Cardiac septum (tissue), 1 donor: ENCODE measurements at regions not wholly inside any gene's neighbourhood (a gene's known extent, or its start where the extent isn't known, plus 50 kb on each side); places are given as distances from the start of the nearest gene placed in this dataset.
"Not testable (repeated sequence)": the region's sequence is repeated elsewhere in the genome, so short reads cannot be mapped to it uniquely, and the experiment has no call there.

Source experiments
- DNase-seq: peaks from one replicate; pipeline ENCODE4 v3.0.0-alpha.2; 2020; ENCODE audit warnings: low spot score
- intact Hi-C: fragments of 100-400 bp; cut with DNase I; formaldehyde crosslinking; loops from one replicate; pipeline ENCODE4 v1.14.0; 2022
- donor health status: DM: no; HTN: no; CAD: no.

DNA sequence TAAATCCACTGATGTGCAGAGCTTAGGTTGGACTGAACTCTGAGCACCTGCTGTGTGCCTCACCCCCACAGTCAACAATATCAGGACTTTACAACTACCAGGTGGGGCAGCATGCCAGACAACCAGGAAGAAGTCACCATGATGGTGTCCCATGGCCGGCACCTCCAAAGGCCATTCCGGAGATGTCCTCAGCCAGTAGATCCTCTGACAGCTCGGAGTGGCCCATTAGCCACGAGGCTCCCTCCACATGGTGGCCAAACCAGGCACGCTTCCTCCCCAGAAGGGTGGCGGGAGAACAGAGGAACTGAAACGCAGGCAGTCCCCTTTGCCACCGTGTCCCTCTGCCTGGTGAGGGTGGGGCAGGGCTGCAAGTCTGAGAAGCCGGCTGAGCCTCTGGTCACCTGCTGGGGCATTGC, 390.0 kb downstream of the TNS3 start:
- intact Hi-C loops, result no loop called here
- DNase-seq, result no peak

DNA sequence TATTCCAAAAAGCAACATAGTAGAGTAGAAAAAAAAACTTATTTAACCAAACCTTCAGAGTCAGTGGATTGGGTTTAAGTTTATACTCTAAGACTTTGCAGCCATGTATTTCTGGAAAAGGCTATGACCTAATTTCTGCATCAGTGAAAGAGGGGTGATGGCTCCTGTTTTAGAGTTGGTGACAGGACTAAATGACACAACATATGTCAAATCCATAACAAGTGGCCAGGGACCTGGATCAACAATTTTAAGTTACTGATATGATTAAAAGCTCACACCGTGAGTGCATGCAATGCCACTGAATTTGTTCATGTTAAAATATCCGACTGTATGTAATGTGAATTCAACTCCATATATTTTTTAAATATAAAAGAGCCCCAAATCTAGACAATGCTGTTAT, 390.6 kb downstream of the TNS3 start:
- no peak for DNase-seq

DNA sequence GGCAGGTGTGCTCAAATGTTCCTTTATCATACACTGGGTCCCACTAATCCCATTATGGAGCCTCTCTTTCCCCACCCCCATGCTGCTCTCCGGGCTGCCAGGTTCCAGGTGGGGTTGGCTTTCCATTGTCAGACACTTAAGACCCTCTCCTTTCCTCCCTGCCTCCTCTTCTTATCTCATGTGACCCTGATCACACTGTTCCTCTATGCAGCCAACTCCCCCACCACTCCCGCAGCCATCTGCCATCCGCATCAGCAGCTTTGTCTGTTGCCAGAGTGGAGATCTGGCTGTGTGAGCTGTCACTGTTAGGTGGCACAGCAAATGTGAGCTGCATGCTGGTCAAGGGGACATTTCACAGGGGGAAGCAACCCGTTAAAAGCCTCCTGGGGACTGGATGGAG, 391.4 kb downstream of the TNS3 start:
- intact Hi-C loops, result no loop called here
- DNase-seq, result no peak

More for the DNA sequence above, 390.6 kb downstream of the TNS3 start:
- intact Hi-C loops, result no loop called here

DNA sequence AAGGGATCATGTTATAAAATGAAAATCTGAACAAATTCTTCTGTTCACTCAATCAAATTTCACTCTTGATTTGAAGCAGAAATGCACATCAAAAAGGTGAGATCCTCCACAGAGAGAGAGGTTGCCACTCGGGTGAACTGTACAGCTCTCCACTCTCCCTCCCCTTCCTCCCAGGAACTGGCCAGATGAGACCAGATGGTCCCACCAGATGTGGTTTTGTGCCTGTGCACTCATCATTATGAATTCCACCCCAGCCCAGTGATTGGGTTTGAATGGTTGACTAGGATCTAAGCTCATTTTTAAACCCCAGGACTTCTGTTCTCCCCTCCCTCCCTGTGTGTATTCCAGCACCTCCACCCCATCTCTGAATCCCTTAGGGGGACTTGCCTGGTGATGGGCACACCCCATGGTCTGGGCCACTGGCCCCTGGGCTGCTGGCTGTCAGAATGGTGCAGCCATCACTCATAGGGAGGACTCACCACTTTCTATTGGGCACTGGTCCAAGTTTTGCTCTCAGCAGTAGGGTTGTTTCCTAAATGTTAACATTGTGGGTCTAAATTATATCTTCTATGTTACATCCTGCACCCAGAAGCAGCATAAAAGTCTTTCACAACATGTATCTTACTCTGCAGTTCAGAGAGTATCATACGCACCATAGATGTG, 393.1 kb downstream of the TNS3 start:
- no peak for DNase-seq
- intact Hi-C loops, result loop anchor here (10.0 kb wide), 1 partner anchor 824 kb away; no protein-coding TSS in a partner anchor

DNA sequence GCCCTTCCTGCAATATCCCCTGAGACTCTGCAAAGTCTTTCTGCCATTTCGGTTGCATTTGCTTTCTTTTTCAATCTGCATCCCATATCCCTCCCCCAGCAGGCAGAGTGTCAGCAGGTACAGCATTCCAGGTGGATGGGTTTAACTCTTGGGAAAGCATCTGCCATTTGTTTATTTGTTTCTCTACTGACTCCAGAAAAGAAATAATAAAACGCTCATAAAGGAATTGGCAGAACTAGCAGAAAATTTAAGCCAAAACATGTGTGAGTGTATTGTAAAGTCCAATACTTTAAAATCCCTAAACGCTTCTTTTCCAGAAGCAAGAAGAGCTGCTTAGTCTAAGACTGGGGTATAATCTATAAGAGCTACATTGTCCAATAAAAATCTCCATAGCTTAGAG, 393.8 kb downstream of the TNS3 start:
- intact Hi-C loops, result loop anchor here (10.0 kb wide), 1 partner anchor 823 kb away; no protein-coding TSS in a partner anchor
- no peak for DNase-seq

DNA sequence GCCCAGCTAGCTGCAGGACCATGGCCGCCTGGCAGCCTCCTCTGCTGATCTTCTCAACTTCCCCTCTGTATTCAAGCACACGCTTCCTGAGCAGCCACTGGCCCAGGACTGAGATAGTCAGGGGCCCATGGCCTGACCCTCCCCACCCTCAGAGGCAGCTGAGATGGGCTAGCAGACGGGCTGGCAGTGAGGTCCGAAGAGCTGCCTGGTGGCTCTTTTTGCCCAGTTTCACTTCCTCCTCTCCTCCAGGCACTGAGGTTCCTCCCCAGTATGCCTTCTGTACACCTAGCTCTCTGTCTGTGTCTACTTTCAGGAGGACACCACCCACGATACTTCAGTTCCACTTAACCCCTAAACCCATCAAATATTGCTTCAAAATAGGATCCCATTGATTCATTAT, 395.6 kb downstream of the TNS3 start:
- intact Hi-C loops, result loop anchor here (10.0 kb wide), 1 partner anchor 822 kb away; no protein-coding TSS in a partner anchor
- DNase-seq, result no peak

DNA sequence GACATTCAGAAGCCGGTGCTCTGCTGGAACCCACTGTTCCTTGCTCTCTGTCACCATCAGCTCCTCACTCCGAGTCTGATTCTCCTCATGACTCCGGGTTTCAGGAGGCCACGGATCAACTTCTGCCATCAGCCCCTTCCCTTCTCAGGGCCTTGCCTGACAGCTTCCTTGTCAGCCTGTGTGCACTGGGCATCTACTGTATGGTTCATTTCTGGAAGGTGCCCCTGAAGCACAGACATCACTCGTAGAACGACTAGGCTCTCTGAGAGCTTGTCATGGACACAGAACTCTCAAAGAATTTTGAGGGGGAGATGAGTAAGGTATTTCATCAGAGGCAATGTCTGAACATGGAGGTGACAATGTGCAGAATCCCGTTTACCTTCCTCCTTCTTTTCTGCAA, 396.1 kb downstream of the TNS3 start:
- intact Hi-C loops, result loop anchor here (10.0 kb wide), 1 partner anchor 821 kb away; no protein-coding TSS in a partner anchor

DNA sequence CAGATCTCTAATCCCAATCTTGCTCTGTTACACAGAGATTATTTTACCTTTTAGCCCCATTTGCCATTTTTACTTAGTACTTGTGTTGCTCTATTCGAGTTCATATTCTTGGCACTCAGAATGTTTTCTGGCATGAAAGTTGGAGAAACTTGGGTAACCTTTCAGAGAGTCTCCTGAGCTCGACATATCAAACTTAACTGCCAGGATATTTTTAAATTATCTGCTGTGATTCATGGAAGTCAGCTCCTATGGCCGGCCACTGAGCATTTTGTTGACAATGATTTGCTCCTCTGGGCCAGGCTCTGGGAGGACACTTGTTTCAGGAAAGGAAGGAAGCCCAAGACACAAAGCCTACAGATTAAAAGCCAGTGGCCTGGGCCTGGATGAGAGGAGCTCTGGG, 396.7 kb downstream of the TNS3 start:
- intact Hi-C loops, result loop anchor here (10.0 kb wide), 1 partner anchor 820 kb away; no protein-coding TSS in a partner anchor
- DNase-seq, result no peak

More for the DNA sequence above, 396.1 kb downstream of the TNS3 start:
- DNase-seq, result no peak

DNA sequence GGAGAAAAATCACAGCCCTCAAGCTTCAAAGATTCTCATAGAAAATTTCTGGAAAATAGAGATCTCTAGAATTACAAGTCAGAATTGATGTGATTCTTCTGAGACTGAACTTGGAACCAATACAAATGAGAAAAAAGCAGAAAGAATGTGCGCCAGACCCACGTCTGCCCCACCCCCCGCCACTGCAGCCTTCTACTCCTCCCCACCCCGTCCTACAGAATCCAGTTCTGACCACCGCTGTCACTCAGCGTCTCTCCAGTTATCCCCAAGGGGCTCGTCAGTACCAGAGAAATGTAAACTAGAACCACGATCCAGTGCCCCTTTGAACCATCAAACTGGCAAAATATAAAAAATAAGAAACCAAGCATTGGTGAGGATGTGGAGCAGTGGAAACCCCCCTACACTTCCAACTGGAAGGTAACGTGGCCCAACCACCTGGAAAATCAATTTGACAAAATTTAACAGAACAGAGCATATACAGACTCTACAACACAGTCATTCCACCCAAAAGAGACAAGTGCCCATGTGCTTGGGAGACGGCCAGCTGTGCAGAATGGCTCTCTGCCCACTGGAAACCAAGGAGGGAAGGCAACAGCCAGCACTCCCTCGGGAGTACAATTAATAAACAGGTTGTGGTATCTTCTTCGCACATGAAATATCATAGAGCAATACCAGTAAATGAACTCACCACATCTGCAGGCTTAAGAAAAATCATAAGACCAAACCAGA, 397.9 kb downstream of the TNS3 start:
- intact Hi-C loops, result loop anchor here (5.0 to 10.0 kb wide), 2 partner anchors 68 to 819 kb away; no protein-coding TSS in a partner anchor
- DNase-seq, result no peak

DNA sequence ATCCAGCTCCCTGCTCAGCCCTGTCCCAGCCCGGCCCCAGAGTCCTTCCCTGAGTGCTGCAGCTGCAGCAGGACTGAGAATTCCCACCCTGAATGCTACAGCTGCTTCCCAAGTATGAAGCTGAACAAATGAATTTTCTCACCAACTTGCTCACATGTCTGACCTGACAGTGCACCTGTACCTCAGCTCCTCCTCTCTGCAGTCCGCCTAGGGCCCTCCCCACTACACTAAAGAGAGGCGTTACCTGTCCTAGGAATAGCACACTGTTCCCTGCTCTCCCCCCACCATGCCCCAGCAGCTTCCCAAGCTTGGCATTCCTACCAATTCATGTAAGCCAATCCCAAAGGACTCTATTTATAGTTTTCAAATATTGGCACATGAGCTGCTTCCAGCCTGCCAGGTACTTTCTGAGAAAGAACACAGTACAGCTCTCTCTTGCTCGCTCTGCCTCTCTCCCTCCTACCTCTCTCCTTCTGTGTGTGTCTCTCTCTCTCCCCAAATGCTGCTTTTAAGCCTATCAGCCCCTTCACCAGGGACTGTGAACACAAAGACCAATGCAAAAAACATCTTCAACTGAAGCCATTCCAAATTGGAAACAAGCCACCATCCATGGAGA, 400.1 kb downstream of the TNS3 start:
- intact Hi-C loops, result loop anchor here (5.0 to 10.0 kb wide), 2 partner anchors 70 to 817 kb away; no protein-coding TSS in a partner anchor
- DNase-seq, result no peak

DNA sequence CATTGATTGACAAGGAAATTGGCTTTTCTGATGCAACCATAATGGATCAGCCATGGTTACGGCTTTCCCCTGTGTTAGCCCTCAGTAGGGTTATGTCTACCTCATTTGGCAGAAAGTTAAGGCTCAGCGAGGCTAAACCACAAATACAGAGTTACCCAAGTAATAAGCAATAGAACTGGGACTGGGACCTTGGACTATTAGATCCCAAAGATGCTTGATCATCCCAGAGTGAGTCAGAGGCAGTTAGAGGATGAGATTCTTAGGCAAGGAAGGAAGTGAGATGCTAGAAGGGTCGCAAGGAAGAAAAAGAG, 401.4 kb downstream of the TNS3 start:
- intact Hi-C loops, result loop anchor here (1.0 to 10.0 kb wide), 3 partner anchors 72 to 1258 kb away; no protein-coding TSS in a partner anchor
- DNase-seq, result no peak

DNA sequence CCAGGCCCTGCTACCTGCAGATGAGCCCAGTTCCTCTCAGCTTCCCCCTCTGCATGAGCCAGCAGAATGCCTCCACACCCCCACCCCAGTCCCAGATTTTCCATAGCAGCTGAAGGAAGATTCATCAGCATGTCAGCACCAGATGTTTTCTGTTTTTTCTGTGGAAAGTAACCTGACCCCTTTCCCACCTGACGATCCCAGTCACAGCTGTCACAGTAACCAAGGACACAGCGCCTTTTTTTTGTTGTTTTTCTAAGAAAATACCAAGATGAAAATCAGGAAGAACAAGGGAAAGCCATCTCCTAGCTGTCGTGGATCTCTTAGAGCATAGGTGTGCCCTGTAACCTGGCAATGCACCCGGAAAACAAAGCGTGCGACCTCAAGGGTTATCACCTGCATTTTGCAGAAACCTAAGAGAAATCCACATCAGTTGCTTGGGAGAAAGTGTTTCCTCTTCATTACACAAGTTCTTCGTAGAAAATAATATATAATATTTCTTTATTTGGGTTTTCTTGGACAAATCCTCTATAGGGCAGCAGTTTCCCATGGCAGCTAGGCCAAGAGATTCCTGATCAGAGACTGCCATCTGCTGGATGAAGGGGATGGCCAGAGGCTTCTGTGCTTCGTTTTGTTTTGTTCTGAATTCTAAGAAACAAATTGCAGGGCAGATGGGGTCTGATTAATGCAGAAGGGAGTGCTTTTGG, 401.9 kb downstream of the TNS3 start:
- intact Hi-C loops, result loop anchor here (1.0 to 10.0 kb wide), 3 partner anchors 72 to 1258 kb away; no protein-coding TSS in a partner anchor
- no peak for DNase-seq

DNA sequence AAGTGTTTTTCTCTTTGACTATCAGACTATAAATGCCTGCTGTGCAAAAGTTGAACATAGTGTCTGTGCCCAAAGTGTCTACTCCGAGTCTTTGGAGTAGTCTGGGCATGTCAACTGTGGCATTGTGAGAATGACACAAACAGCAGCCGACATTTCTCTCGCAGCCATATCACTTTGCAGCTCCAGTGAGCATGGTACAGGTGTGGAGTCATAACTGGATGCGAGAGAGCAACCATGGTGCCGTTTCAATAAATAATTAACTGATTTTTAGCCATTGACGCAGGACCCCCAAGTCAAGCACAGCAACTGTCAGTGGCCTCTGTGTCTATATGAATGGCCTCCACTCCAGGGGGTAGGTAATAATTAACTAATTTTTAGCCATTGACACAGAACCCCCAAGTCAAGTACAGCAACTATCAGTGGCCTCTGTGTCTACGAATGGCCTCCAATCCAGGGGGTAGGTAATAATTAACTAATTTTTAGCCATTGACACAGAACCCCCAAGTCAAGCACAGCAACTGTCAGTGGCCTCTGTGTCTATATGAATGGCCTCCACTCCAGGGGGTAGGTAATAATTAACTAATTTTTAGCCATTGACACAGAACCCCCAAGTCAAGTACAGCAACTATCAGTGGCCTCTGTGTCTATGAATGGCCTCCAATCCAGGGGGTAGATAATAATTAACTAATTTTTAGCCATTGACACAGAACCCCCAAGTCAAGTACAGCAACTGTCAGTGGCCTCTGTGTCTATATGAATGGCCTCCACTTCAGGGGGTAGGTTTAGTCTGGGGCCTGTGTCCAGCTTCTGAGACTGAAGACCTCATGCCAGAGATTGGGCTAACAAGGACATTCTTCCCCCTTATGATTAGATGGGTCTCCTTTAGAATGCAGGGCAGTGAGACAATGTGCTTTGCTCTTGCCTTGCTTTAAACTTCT, 409.0 kb downstream of the TNS3 start:
- DNase-seq, intact Hi-C loops: not testable (repeated sequence)

DNA sequence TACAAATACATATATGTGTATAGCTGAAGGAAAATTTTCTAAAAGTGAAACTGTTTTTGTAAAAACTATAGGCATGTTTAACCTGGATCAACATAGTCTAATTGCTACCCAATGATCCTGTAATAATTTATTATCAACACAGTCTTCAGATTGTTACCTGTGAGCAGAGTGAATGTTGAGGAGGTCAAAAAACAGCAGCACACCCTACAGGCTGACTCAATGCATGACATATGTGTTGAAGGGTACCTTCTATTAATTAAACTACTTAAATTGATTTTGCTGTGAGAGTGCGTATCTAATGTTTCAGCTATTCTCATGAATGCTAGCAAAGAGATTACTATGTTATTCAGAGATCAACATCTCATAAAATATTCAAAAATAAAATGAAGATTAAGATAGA, 411.4 kb downstream of the TNS3 start:
- DNase-seq, result no peak
- intact Hi-C loops, result no loop called here

DNA sequence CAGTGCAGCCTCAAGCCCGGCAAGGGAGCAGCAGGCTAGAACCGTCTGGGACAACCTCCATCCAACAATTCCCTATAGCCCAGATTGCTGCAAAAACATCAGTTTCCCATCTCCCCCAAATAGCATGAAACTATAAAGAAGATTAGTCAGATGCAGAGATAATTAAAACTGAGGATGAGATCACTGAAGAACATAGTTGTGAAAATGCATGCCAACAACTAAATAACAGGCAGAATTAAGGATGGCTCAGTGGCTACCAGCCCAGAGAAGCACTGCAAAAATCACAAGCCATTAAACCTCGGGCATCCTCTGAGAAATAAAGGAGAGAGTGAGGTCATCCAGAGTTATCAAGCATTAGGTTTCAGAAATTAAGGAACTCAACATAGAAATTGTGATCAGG, 427.1 kb downstream of the TNS3 start:
- intact Hi-C loops, result no loop called here
- no peak for DNase-seq

DNA sequence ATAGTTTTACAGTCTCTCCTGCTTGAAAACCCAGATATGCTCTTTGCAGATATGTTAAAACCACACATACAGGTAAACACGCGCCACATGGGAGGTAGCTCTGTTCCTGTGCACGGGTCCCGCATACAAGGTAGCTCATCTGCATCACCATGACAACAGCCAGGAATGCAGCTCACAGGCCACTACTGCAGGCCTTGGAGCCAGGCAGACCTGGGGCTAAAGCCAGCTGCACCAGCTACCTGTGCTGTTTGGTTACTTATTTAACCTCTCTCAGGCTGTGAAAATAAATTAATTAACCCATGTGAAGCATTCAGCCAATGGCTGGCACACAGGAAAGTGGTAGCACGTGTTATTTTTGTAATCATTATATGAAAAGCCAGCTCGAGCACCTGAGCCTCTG, 428.3 kb downstream of the TNS3 start:
- no peak for DNase-seq
- intact Hi-C loops, result no loop called here

DNA sequence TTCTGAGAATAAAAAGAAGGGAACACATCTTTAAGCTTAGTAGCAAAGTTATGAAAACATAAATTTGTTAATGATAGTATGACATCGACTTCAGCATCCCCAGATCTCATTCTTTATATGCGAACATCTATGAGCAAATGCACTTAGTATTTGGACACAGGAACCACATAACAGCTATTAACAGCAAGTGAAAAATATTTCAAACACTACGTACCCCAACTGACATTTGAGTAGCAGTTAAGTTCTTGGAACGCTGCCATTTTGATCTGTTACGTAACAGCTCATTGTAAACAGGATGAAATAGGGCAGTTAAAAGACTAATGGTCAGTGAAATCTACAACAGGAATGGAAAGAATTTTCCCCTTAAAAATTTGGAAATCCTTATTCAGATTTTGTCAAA, 428.9 kb downstream of the TNS3 start:
- intact Hi-C loops, result no loop called here
- no peak for DNase-seq

DNA sequence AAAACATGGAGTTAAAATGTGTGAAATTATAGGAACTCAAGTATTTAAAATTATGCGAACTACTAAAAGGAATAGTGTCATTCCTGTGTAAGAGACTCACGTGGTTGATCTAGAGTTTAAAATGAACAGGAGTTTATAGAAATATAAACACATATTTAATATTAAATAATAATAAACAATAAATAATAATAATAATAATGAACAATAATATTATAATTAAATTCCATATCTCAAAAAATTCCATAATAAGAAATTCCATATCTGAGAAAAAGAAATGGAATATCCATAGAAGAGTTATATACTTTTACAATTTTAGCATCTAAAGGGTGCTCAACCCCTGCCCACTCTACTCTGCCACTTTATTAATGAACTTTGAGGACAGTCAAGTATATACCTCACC, 429.6 kb downstream of the TNS3 start:
- DNase-seq, result no peak
- intact Hi-C loops, result no loop called here
